Anterior cingulate cortex (tissue), 58 donors: ENCODE measurements at regions not wholly inside any gene's neighbourhood (a gene's known extent, or its start where the extent isn't known, plus 50 kb on each side); places are given as distances from the start of the nearest gene placed in this dataset.
"Not testable (repeated sequence)": the region's sequence is repeated elsewhere in the genome, so short reads cannot be mapped to it uniquely, and the experiment has no call there.

Experiments
- DNase-seq, 58 donors: peaks; one replicate each; lab custom pipeline; 2025; lab: John Stamatoyannopoulos, UW

- DNase-seq: no peak
Observed at GRCh38 chr22:47304191-47304831, 541.9 kb downstream of the TBC1D22A start.

- no peak for DNase-seq
Observed at GRCh38 chr22:47303161-47303890, 540.9 kb downstream of the TBC1D22A start.

GRCh38 chr22:47302587-47302986, 540.1 kb downstream of the TBC1D22A start:
- DNase-seq: not testable (repeated sequence)

- DNase-seq: no peak
Observed at GRCh38 chr22:47301820-47302475, 539.5 kb downstream of the TBC1D22A start.

GRCh38 chr22:47300698-47301405, 538.4 kb downstream of the TBC1D22A start:
- DNase-seq: no peak

GRCh38 chr22:47299863-47300697, 537.6 kb downstream of the TBC1D22A start:
- no peak for DNase-seq

GRCh38 chr22:47299211-47299862, 536.9 kb downstream of the TBC1D22A start:
- DNase-seq: no peak

GRCh38 chr22:47298017-47298785, 535.8 kb downstream of the TBC1D22A start:
- DNase-seq: no peak

- DNase-seq: no peak
Observed at GRCh38 chr22:47297261-47298016, 535.0 kb downstream of the TBC1D22A start.

- no peak for DNase-seq
Observed at GRCh38 chr22:47296405-47297260, 534.2 kb downstream of the TBC1D22A start.

- DNase-seq: no peak
Observed at GRCh38 chr22:47295982-47296381, 533.5 kb downstream of the TBC1D22A start.

GRCh38 chr22:47295226-47295901, 532.9 kb downstream of the TBC1D22A start:
- no peak for DNase-seq

GRCh38 chr22:47294576-47294975, 532.1 kb downstream of the TBC1D22A start:
- no peak for DNase-seq

GRCh38 chr22:47294222-47294532, 531.7 kb downstream of the TBC1D22A start:
- no peak for DNase-seq

GRCh38 chr22:47293368-47294221, 531.1 kb downstream of the TBC1D22A start:
- DNase-seq: no peak
